Hypothalamus (tissue), 51 donors: ENCODE measurements at regions not wholly inside any gene's neighbourhood (a gene's known extent, or its start where the extent isn't known, plus 50 kb on each side); places are given as distances from the start of the nearest gene placed in this dataset.
"Not testable (repeated sequence)": the region's sequence is repeated elsewhere in the genome, so short reads cannot be mapped to it uniquely, and the experiment has no call there.

Experiments used
- DNase-seq, 51 donors: peaks; one replicate each; lab custom pipeline; 2025; lab: John Stamatoyannopoulos, UW

DNA sequence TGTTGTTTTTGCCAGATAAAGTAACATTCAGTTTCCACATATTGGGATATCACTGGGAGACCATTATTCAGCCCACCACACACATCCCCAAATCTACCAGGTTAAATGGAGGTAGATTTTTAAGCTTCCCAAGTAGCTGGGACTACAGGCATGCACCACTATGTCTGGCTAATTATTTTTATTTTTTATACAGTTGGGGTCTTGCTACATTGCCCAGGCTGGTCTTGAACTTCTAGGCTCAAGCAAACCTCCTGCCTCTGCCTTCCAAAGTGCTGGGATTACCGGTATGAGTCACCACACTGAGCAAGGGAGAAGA is 96.6 kb upstream of the CHD2 start:
- no peak for DNase-seq

DNA sequence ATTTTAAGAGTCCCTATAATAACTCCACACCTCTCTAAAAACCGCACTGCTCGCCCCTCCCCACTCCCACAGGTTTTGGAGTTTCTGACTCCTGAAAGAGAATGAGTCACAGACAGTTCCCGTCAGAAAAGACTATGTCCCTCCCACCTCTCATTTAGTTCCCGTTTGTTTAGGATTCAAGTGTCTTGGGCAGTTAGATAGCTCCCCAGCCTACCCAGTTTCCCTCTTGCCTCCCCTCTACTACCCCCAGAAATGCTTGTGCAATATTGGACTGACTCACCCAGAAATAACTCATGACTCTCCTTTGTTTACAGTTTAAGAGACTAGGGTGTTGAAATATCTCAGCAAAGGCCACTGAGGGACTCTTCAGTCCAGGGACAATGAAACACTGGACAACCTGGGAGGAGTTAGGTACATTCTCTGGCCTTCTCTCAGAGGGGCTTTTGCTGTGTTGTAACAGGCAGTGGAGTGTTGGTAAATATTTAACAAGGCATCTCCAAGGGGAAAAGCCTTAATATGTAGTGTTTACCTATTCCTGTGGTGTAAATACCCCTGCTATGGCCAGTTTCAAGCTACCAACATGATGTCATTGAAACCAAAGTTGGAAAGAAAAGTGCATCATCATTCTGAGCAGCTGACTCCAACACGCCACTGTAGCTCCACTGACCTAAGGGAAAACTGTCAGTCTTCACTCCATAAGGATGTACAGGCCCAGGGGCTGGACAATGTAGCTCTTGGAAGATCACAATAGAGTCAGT is 96.1 kb upstream of the CHD2 start:
- peak in 9 of 51 donors; percentile 10 to 81 (median 51) for DNase-seq

DNA sequence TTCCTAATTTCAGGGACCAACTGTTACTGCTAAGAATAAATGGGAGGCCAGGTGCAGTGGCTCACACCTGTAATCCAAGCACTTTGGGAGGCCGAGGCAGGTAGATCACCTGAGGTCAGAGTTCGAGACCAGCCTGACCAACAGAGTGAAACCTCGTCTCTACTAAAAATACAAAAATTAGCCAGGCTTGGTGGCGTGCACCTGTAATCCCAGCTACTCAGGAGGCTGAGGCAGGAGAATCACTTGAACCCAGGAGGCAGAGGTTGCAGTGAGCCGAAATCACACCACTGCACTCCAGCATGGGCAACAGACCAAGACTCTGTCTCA is 95.6 kb upstream of the CHD2 start:
- not testable (repeated sequence) for DNase-seq

DNA sequence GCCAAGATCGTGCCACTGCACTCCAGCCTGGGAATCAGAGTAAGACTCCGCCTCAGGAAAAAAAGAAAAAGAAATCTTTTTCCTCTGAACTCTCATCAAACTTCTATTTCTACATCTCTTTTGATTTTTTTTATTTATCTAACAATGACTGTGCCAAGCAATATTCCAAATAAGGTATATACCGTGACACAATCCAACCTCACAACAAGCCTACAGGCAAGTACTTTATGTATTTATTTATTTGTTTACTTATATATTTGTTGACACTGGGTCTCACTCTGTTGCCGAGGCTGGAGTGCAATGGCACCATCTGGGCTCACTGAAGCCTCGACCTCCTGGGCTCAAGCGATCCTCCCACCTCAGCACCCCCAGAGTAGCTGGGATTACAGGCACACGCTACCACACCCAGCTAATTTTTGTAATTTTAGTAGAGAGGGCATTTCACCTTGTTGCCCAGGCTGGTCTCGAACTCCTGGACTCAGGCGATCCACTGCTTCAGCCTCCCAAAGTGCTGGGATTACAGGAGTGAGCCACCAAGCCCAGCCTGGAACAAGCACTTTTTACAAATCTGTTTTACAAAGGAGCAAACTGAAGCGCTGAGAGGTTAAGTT is 94.9 kb upstream of the CHD2 start:
- DNase-seq, result no peak

DNA sequence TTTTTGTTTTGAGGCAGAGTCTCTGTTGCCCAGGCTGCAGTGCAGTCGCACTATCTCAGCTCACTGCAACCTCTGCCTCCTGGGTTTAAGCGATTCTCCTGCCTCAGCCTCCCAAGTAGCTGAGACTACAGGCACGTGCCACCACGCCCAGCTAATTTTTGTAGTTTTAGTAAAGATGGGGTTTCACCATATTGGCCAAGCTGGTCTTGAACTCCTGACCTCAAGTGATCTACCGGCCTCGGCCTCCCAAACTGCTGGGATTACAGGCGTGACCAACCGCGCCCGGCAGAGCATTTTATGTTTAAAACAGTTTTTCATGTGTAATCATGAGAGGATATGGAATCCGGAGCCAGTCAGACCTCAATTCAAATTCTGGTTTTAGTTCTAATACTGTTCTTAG is 94.0 kb upstream of the CHD2 start:
- DNase-seq, result not testable (repeated sequence)

DNA sequence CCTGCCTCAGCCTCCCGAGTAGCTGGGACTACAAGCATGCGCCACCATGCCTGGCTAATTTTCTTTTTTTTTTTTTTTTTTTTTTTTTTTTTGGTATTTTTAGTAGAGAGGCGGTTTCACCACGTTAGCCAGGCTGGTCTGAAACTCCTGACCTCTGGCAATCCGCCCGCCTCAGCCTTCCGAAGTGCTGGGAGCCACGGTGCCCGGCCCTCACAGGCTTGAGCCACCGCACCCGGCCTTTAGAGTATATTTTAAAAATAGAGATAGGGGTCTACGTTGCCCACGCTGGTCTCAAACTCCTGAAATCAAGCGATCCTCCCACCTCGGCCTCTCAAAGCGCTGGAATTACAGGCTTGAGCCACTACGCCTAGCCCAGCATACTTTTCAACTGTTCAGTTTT is 93.4 kb upstream of the CHD2 start:
- DNase-seq, result no peak

DNA sequence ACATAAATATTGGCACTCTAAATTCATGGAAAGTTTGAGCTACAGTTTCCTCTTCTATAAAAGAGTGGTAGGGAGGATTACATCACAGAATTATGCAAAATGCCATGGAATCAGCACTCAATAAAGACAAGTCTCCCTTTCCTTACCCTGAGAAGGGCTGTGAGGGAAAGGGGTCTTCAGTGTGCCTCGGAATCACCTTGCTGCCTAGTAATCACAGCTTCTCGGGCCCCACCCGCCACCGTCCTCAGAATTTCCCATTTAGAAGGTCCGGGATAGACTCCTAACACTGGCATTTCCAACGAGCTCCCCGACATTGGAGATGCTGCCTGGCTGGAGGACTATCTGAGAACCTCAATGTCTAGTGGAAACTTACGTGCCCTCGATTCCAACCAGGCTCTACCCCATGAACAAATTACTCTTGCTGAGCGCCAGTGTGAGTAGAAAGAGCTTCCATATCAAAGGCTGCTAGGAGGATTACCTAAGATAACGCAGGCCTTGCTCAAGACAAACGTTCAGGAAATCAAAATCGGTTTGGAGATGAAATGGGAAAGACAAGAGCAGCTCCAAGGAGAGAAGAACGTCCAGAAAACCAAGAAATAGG is 92.1 kb upstream of the CHD2 start:
- peak in 8 of 51 donors; percentile 21 to 56 (median 39) for DNase-seq

DNA sequence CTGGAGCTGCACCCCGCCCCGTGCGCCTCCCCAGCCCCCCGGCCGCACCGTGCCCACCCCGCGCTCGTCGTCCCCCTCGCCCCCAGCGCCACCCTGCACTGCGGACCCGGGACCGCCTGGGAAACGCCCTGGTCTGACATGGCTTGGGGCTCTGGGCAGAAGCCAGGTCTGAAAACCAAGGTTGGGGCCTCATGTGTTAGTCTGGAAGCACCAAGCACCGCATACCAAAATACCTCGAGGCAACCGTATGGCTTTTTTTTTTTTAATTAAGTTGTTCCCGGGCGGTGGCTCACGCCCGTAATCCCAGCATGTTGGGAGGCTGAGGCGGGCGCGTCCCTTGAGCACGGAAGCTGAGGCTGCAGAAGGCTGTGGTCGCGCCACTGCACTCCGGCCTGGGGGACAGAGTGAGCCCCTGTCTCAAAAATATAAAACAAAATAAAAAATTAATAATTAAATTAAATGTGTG is 91.5 kb upstream of the CHD2 start:
- DNase-seq, result peak in 11 of 51 donors; percentile 33 to 72 (median 55)

DNA sequence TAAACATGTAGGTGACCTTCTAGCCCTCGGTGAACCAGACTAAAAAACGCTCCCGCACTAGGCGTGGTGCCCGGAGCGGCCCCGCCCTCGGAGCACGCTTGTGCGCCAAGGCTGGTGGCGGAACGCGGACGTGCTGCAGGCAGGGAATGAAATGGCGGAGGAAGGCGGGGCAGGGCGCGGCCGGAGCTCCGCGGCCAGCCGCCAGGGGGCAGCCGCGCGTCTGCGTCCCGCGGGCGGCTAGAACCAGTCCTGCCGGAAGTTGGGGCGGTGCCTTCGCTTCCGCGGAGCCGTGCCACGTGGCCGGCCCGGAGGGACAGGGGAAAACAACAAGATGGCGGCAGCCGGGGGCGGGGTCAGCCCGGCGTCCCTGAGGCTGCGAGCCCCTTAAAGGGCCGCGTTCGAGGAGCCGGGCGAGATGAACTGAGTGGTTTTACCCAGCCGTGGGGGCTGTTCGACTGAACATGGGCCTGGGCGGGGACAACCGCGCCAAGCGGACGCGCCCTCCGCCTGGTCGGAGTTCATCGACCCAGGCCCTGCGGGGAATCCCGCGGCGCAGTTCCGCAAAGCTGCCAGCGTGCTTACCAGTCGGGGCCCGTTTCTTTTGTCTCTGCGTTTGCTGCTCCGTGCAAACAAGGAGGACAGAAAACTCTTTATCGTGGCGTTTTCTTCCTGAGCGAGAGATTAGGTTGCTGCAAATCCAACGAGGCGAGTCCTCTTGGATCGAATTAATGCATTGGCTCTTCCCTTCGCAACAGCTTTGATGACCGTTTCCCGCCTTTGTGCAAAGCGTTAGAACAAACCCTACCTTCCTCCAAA is 90.9 kb upstream of the CHD2 start:
- DNase-seq, result peak; percentile 84 to 100 (median 95)

DNA sequence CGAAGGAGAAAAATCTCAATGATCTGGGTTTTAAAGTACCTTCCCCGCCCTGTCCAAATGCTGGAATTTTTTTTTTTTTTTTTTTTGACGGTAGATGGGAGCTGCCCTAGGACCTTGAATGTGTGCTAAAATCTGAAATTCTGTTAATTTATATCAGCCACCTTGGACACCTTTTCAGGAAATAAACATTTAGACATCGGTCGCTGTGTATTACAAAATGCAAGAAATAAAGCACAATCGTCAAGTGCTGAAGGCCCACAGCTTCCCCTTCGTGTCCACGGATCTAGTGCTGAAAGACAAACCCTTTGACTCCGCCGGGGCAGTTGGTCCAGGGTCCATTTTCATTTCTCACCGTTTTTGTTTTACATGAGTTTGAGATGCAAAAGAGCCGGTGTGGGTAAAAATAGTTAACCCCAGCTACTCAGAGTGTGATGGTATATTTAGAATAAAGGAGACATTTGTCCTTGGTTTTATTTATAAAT is 90.2 kb upstream of the CHD2 start:
- peak in 21 of 51 donors; percentile 13 to 84 (median 25) for DNase-seq

DNA sequence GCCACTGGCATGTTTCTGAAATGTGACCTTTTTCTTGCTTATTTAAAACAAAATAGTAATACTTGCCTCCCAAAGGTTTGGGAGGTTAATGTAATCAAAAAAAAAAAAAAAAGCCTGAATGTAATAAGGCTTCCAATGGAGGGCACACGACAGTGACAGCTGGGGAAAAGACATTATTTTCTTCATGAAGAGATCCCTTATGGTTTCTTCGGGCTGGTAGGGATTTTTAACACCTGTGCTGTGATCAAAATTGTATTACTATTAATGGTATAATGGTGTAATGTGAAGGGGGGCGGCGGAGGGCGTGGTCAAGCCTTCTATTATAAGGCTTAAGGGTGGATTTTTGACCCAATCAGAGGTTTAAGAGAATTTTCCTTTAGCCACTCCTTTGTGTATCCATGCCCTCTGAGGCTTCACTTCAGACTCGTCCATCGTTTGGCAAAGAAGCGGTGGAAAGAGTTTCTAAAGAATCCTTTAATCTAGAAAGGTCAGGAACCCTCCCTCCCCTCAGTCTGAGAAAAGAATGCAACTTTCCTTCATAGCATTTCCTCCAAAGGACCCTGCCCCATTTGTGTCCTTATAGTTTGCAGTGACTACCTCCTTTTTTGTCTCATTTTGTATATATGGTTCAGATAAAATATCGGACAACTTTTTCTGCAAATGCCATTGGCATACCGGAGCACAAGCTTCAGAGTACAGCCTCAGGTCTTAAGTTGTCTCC is 89.5 kb upstream of the CHD2 start:
- DNase-seq, result peak in 22 of 51 donors; percentile 7 to 81 (median 38)

DNA sequence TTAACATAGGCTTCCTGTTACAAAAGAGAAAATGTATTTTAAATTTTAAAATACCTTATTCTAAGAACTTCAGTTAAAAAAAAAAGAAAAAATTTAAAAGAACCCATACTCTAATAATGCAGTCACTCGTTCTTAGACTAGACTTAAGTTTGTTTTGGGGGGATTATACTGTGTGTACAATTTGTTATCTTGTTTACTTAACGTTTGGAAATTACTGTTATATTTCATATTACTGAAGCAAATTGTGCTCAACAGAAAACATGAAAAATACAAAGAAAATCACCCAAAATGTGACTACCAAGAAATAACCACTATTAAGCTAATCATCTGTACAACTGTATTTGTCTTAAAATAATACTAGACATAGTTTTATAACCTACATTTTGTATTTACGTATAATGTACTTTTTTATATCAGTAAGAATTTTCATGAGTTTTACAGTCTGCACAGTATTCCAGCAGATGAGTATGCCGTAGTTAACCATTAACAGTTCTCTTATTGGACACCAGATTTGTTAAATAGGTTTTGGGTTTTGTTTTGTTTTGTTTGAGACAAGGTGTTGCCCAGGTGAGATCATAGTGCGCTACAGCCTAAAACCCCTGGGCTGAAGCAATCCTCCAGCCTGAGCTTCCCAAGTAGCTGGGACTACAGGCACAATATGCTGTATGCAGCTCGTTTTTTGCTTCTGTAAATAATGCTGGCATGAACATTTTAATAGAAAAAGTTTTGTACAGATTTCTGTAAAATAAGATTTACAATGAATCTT is 88.8 kb upstream of the CHD2 start:
- peak in 1 of 51 donors; percentile 45 for DNase-seq

DNA sequence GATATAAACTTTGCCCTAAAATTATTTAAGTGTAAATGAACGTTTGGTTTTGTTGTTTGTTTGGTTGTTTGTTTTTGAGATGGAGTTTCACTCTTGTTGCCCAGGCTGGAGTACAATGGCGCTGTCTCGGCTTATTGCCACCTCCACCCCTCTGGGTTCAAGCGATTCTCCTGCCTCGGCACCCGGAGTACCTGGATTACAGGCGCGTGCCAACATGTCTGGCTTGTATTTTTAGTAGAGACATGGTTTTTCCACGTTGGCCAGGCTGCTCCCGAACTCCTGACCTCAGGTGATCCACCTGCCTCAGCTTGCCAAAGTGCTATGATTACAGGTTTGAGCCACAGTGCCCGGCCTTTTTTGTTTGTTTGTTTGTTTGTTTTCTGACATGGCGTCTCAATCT is 87.9 kb upstream of the CHD2 start:
- peak in 1 of 51 donors; percentile 32 for DNase-seq

DNA sequence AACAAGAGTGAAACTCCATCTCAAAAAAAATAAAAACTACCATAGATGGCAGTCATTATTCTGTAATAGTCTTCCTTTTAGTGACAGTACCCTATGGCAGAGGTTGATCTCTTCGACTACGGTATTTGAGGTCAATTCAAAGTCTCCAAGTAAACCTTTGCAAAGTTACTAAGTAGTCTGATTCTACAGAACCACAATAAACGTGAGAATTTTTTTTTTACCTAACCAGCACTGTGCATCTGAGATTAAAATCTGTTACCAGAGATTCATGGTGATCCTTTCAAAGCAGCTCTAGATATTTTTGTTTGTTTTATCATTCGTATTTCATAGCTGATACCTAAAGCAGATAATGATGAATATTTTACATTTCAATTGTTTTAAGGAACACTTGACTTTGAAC is 86.6 kb upstream of the CHD2 start:
- no peak for DNase-seq

DNA sequence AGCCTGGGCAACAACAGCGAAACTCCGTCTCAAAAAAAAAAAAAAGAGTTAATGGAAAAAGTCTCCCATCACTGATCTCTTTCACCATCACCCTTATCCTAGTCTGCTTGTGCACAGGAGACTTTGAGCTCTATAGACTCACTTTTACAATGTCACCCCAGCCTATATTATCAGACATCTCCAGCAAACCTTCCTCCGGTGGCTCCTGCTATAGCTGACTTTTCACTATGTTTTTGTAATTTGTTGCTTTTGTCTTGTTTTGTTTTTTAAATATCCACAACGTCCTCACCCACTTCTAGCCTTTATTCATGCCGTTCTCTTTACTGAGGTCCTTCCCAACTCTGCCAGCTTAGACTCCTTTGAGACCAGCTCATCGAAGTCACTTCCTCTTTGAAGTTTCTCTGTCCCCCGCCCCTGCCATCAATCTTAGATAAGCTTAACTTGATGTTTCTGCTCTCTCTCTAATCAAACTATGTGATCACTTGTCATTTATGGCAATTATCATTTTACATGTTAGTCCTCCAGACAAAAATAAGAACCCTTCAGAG is 82.7 kb upstream of the CHD2 start:
- DNase-seq, result peak in 2 of 51 donors; percentile 14 to 32

DNA sequence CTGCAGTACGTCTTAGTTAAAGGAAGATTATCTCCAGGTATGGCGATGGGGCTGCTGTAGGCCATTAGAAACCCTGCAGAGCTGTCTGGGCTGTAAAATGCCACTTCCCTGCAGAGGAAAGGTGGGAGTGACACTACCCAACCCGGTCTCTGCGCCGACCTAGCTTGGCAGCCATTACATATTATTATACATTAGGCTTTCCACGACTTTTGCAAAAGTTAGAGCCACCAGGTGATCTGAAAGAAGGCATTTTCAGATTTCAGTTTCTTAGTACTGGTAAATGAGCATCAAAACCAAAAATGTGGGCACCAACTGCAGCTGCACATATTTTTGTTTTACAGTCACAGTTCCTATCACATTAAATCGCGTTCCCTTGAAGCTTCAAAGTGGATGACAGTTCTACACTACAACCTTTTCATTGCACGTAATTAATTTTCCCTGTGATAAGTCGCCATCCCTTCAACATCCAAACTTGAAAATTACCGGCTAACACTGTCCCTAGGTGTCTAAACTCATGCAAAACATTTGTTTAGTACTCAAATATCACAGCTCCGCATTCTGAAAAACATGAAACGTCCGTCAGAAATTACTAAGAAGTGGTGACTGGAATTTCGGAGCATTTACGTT is 81.4 kb upstream of the CHD2 start:
- peak in 4 of 51 donors; percentile 13 to 66 (median 38) for DNase-seq

DNA sequence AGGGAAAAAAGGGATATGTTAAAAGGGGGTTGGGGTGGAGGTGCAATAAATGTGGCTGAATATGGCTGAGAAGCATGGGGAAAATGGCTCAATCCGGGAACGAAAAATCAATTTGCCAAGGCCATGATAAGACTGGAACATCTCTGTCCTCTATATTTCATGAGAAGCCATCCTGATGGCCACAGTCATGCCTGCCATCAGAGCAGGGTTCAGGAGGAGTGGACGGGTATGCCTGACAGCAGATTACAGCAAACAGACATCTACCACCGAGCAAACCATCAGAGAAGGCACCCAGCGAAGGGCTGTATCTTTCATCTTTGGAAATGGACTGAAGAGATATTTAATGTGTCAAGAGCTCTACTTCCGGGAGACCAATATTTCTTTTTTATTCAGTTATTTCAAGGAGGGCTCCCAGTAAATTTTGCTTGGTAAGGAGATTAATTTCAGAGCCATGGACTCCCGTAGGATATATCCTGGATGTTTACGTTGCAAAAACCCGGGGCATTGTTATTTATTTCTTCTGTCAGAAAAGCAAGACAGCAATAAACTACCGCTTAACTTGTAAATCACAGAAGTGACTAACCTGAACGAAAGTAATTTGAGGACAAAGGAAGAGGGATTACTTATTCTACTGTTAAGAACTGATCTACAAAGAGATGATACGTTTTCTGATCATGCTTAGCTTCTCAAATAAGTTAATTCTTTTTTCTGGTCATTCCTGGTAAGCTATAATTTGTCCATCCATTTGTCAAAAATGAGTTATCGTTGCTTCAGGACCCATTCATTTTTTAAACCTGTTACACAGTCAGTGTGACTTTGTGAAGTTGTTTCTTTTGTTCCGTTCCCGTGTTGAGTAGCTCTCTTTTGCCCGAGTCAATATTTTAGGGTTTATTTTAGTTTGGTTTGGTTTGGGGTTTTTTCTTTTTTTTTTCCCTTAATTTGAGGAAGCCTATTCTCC is 80.6 kb upstream of the CHD2 start:
- peak in 19 of 51 donors; percentile 13 to 86 (median 22) for DNase-seq
